Gastrocnemius medialis (tissue), 4 donors: ENCODE measurements at regions not wholly inside any gene's neighbourhood (a gene's known extent, or its start where the extent isn't known, plus 50 kb on each side); places are given as distances from the start of the nearest gene placed in this dataset.

ENCODE experiments used
- CTCF ChIP-seq, 5 experiments: fragments of 450-650 bp in 3 of 5; fragments of 200-600 bp in 2 of 5; sonication (generic) in 2 of 5; IDR thresholded peaks in 4 of 5; conservative IDR thresholded peaks in 1 of 5; 1 replicate in 4 of 5; 2 replicates in 1 of 5; pipeline ENCODE4 v1.5.1; 2016 to 2019; ENCODE audit warnings: antibody characterized with exemption in 5 of 5, mild to moderate bottlenecking in 3 of 5, moderate library complexity in 3 of 5
- POLR2A ChIP-seq, 2 donors: fragments of 450-650 bp; IDR thresholded peaks; one replicate each; pipeline ENCODE4 v1.6.1; 2017; ENCODE audit warnings: antibody characterized with exemption in 2 of 2, mild to moderate bottlenecking in 2 of 2, moderate library complexity in 2 of 2

DNA sequence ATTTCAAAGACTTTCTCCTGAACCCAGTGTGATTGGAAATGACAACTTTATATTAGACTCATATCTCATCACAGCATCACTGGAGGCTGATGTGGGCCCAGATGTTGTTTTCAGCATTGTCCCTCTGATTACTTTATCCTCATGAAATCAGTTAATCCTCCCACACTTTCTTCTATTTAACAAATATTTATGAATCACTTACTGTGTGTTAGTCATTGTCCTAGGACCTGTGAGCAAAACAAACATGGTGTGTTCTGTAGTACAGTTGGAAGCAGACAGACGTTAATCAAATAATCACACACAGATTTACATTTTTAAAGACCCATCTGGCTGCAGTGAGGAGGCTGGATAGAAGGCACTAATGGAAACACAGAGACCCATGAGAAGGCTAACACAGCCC is 383.7 kb downstream of the PRDM2 start:
- no peak for TF ChIP-seq POLR2A (IDR thresholded peaks at IDR 0.05)
- TF ChIP-seq CTCF (IDR thresholded peaks at IDR 0.05 in 4 of 5, conservative IDR thresholded peaks at IDR 0.05 in 1 of 5): no peak
